K562 (cell line): ENCODE measurements at regions not wholly inside any gene's neighbourhood (a gene's known extent, or its start where the extent isn't known, plus 50 kb on each side); places are given as distances from the start of the nearest gene placed in this dataset.

Experiments used
- C11orf30 ChIP-seq: fragments of 450-650 bp; IDR thresholded peaks from 2 replicates; pipeline ENCODE4 v1.6.1; 2016; ENCODE audit warnings: low read depth, mild to moderate bottlenecking
- CHD4 ChIP-seq: fragments of 200-600 bp; sonication (generic); IDR thresholded peaks from 3 replicates; pipeline ENCODE4 v1.6.1; 2012; ENCODE audit warnings: low read depth, mild to moderate bottlenecking, mixed read lengths, low read length, inconsistent platforms; ENCODE audit not compliant: insufficient read depth, insufficient replicate concordance, poor library complexity, severe bottlenecking
- CTCF ChIP-seq, 3 experiments: IDR thresholded peaks in 2 of 3; conservative IDR thresholded peaks in 1 of 3; 2 replicates each; pipeline ENCODE4 v1.5.1; 2011 to 2012; ENCODE audit warnings: low read length in 3 of 3, mild to moderate bottlenecking in 3 of 3, control low read depth in 2 of 3, improper control_type of control experiment in 1 of 3, inconsistent platforms in 1 of 3, low read depth in 1 of 3, mixed read lengths in 1 of 3, moderate library complexity in 1 of 3; ENCODE audit not compliant: insufficient read depth in 2 of 3
- E2F6 ChIP-seq, 2 experiments: IDR thresholded peaks; 2 replicates each; pipeline ENCODE4 v1.6.1; 2011; ENCODE audit warnings: borderline replicate concordance in 1 of 2, control low read depth in 1 of 2, low read depth in 1 of 2, low read length in 1 of 2, mild to moderate bottlenecking in 1 of 2, mixed read lengths in 1 of 2, moderate library complexity in 1 of 2; ENCODE audit not compliant: insufficient read depth in 1 of 2, insufficient read length in 1 of 2, poor library complexity in 1 of 2, severe bottlenecking in 1 of 2; ENCODE audit errors: extremely low read depth in 1 of 2
- EP300 ChIP-seq: IDR thresholded peaks from 2 replicates; pipeline ENCODE4 v1.6.1; 2012; ENCODE audit warnings: low read length, improper control_type of control experiment
- POLR2AphosphoS2 ChIP-seq: IDR thresholded peaks from 2 replicates; pipeline ENCODE4 v1.6.1; 2012; ENCODE audit warnings: low read length, improper control_type of control experiment
- PPARD ChIP-seq: fragments of 250-450 bp; sonication (Bioruptor Pico); IDR thresholded peaks from 2 replicates; pipeline ENCODE4 v1.8.0; 2022; ENCODE audit warnings: inconsistent platforms, mild to moderate bottlenecking, moderate library complexity
- SREBF1 ChIP-seq: fragments of 150-350 bp; IDR thresholded peaks from 2 replicates; pipeline ENCODE4 v1.6.1; 2014; ENCODE audit warnings: antibody characterized with exemption, low read depth, low read length, borderline replicate concordance
- ZC3H11A ChIP-seq: IDR thresholded peaks from 2 replicates; pipeline ENCODE4 v1.6.1; 2012; ENCODE audit warnings: low read depth, low read length, improper control_type of control experiment
- ZZZ3 ChIP-seq: fragments of 450-650 bp; IDR thresholded peaks from 2 replicates; pipeline ENCODE4 v1.6.1; 2016; ENCODE audit warnings: antibody characterized with exemption, mild to moderate bottlenecking, moderate library complexity
- TF ChIP-seq, protein P1 (sequence below): fragments of 250-450 bp; sonication (Bioruptor Pico); IDR thresholded peaks from 2 replicates; pipeline ENCODE4 v1.8.0; 2021; ENCODE audit warnings: mild to moderate bottlenecking, moderate library complexity
- TF ChIP-seq, protein P2 (sequence below): sonication (generic); formaldehyde crosslinking; IDR thresholded peaks from 2 replicates; pipeline ENCODE4 v1.5.0; 2020; ENCODE audit warnings: missing genetic modification reagents
- TF ChIP-seq, protein P3 (sequence below): sonication (generic); formaldehyde crosslinking; IDR thresholded peaks from 2 replicates; pipeline ENCODE4 v1.8.1; 2023; ENCODE audit warnings: mild to moderate bottlenecking, missing genetic modification reagents, moderate library complexity

GRCh38 chr16:5678371-5678770, 580.8 kb upstream of the EEF2KMT start:
- TF ChIP-seq, protein P1, sequence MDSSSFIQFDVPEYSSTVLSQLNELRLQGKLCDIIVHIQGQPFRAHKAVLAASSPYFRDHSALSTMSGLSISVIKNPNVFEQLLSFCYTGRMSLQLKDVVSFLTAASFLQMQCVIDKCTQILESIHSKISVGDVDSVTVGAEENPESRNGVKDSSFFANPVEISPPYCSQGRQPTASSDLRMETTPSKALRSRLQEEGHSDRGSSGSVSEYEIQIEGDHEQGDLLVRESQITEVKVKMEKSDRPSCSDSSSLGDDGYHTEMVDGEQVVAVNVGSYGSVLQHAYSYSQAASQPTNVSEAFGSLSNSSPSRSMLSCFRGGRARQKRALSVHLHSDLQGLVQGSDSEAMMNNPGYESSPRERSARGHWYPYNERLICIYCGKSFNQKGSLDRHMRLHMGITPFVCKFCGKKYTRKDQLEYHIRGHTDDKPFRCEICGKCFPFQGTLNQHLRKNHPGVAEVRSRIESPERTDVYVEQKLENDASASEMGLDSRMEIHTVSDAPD (CRISPR knock-in tag) = no peak
- no peak for TF ChIP-seq PPARD (CRISPR knock-in tag)
- TF ChIP-seq C11orf30 = no peak
- TF ChIP-seq, protein P2, sequence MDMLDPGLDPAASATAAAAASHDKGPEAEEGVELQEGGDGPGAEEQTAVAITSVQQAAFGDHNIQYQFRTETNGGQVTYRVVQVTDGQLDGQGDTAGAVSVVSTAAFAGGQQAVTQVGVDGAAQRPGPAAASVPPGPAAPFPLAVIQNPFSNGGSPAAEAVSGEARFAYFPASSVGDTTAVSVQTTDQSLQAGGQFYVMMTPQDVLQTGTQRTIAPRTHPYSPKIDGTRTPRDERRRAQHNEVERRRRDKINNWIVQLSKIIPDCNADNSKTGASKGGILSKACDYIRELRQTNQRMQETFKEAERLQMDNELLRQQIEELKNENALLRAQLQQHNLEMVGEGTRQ (CRISPR knock-in tag) = no peak
- no peak for TF ChIP-seq CTCF (IDR thresholded peaks at IDR 0.05 in 2 of 3, conservative IDR thresholded peaks at IDR 0.05 in 1 of 3; ENCODE audit: insufficient read depth in 2 of 3, low read depth in 1 of 3, low read length in 3 of 3)
- no peak for TF ChIP-seq SREBF1
- no peak for TF ChIP-seq ZC3H11A
- TF ChIP-seq CHD4 = no peak
- no peak for TF ChIP-seq ZZZ3
- no peak for TF ChIP-seq POLR2AphosphoS2
- no peak for TF ChIP-seq E2F6 (IDR thresholded peaks at IDR 0.05; ENCODE audit: borderline replicate concordance in 1 of 2, extremely low read depth in 1 of 2, insufficient read depth in 1 of 2, insufficient read length in 1 of 2, low read depth in 1 of 2, low read length in 1 of 2, poor library complexity in 1 of 2, severe bottlenecking in 1 of 2)
- no peak for TF ChIP-seq EP300
- TF ChIP-seq, protein P3, sequence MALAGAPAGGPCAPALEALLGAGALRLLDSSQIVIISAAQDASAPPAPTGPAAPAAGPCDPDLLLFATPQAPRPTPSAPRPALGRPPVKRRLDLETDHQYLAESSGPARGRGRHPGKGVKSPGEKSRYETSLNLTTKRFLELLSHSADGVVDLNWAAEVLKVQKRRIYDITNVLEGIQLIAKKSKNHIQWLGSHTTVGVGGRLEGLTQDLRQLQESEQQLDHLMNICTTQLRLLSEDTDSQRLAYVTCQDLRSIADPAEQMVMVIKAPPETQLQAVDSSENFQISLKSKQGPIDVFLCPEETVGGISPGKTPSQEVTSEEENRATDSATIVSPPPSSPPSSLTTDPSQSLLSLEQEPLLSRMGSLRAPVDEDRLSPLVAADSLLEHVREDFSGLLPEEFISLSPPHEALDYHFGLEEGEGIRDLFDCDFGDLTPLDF (CRISPR knock-in tag) = no peak
